GM23338 (cell line): ENCODE measurements at regions not wholly inside any gene's neighbourhood (a gene's known extent, or its start where the extent isn't known, plus 50 kb on each side); places are given as distances from the start of the nearest gene placed in this dataset.

ENCODE experiments used
- CREB1 ChIP-seq: fragments of 250-450 bp; sonication (Bioruptor Pico); IDR thresholded peaks from 2 replicates; pipeline ENCODE4 v1.5.0; 2020; ENCODE audit warnings: low read depth, mild to moderate bottlenecking, moderate library complexity
- CTCF ChIP-seq, 2 experiments: fragments of 200-600 bp in 1 of 2; sonication (generic) in 1 of 2; conservative IDR thresholded peaks; 2 replicates each; pipeline versions ENCODE4 v1.5.1 to v1.6.1; 2016 to 2017; ENCODE audit warnings: antibody characterized with exemption in 2 of 2, low read depth in 2 of 2, mild to moderate bottlenecking in 2 of 2, moderate library complexity in 1 of 2
- ETS1 ChIP-seq: IDR thresholded peaks from 2 replicates; pipeline ENCODE4 v1.6.1; 2016; ENCODE audit warnings: antibody characterized with exemption
- EZH2 ChIP-seq: fragments of 200-600 bp; sonication (generic); IDR thresholded peaks from one replicate; pipeline ENCODE4 v1.8.0; 2017; ENCODE audit warnings: antibody characterized with exemption, mild to moderate bottlenecking, low read depth; ENCODE audit not compliant: unreplicated experiment
- EZH2phosphoT487 ChIP-seq: fragments of 200-600 bp; sonication (generic); IDR thresholded peaks from one replicate; pipeline ENCODE4 v1.8.1; 2018; ENCODE audit warnings: antibody characterized with exemption; ENCODE audit not compliant: unreplicated experiment
- JUNB ChIP-seq: IDR thresholded peaks from one replicate; pipeline ENCODE4 v1.6.1; 2016; ENCODE audit warnings: antibody characterized with exemption; ENCODE audit not compliant: unreplicated experiment
- NANOG ChIP-seq: IDR thresholded peaks from 2 replicates; pipeline ENCODE4 v1.6.1; 2016; ENCODE audit warnings: antibody characterized with exemption, borderline replicate concordance
- POLR2AphosphoS5 ChIP-seq: IDR thresholded peaks from 2 replicates; pipeline ENCODE4 v1.6.1; 2016; ENCODE audit warnings: antibody characterized with exemption, low read depth
- REST ChIP-seq: IDR thresholded peaks from one replicate; pipeline ENCODE4 v1.6.1; 2018; ENCODE audit warnings: antibody characterized with exemption; ENCODE audit not compliant: unreplicated experiment
- STAT1 ChIP-seq: IDR thresholded peaks from one replicate; pipeline ENCODE4 v1.6.1; 2016; ENCODE audit warnings: antibody characterized with exemption; ENCODE audit not compliant: unreplicated experiment
- ZNF114 ChIP-seq: fragments of 250-450 bp; sonication (Bioruptor Pico); IDR thresholded peaks from 2 replicates; pipeline ENCODE4 v1.5.0; 2020; ENCODE audit warnings: mild to moderate bottlenecking, moderate library complexity
- ZNF331 ChIP-seq: fragments of 250-450 bp; sonication (Bioruptor Pico); IDR thresholded peaks from 2 replicates; pipeline ENCODE4 v1.5.0; 2020; ENCODE audit warnings: low read depth, mild to moderate bottlenecking, moderate library complexity

GRCh38 chr1:4312024-4312423 is 342.4 kb upstream of the AJAP1 start:
- TF ChIP-seq CTCF (conservative IDR thresholded peaks at IDR 0.05; ENCODE audit: low read depth in 2 of 2) (no peak), NANOG (no peak), EZH2phosphoT487 (no peak), REST (no peak), CREB1 (CRISPR knock-in tag) (no peak), EZH2 (no peak), POLR2AphosphoS5 (no peak), JUNB (no peak), ZNF331 (CRISPR knock-in tag) (no peak), ETS1 (no peak), ZNF114 (CRISPR knock-in tag) (no peak), STAT1 (no peak)
